GM18867 (cell line): ENCODE measurements at regions not wholly inside any gene's neighbourhood (a gene's known extent, or its start where the extent isn't known, plus 50 kb on each side); places are given as distances from the start of the nearest gene placed in this dataset.

Experiments used
- ATAC-seq: cut with Tn5 transposase; IDR thresholded peaks from one replicate; pipeline ENCODE4 v1.9.1; 2021; ENCODE audit warnings: mild to moderate bottlenecking, moderate library complexity; ENCODE audit not compliant: unreplicated experiment

- no peak for ATAC-seq
Observed at GRCh38 chr1:212525479-212526110, 83.0 kb upstream of the ATF3 start.

GRCh38 chr1:212526111-212526491, 82.5 kb upstream of the ATF3 start:
- ATAC-seq: no peak

GRCh38 chr1:212528501-212528900, 80.1 kb upstream of the ATF3 start:
- ATAC-seq: no peak

- ATAC-seq: no peak
Observed at GRCh38 chr1:212529211-212529741, 79.3 kb upstream of the ATF3 start.

GRCh38 chr1:212531267-212531666, 77.3 kb upstream of the ATF3 start:
- no peak for ATAC-seq

GRCh38 chr1:212531796-212532195, 76.8 kb upstream of the ATF3 start:
- no peak for ATAC-seq

- ATAC-seq: no peak
Observed at GRCh38 chr1:212532469-212533147, 76.0 kb upstream of the ATF3 start.

GRCh38 chr1:212533148-212533517, 75.4 kb upstream of the ATF3 start:
- no peak for ATAC-seq

- ATAC-seq: no peak
Observed at GRCh38 chr1:212536586-212536985, 72.0 kb upstream of the ATF3 start.

- no peak for ATAC-seq
Observed at GRCh38 chr1:212537610-212538009, 71.0 kb upstream of the ATF3 start.

- ATAC-seq: no peak
Observed at GRCh38 chr1:212539737-212540430, 68.7 kb upstream of the ATF3 start.

- ATAC-seq: no peak
Observed at GRCh38 chr1:212542761-212543187, 65.8 kb upstream of the ATF3 start.

GRCh38 chr1:212544110-212544509, 64.5 kb upstream of the ATF3 start:
- ATAC-seq: no peak

GRCh38 chr1:212545941-212546635, 62.5 kb upstream of the ATF3 start:
- ATAC-seq: no peak

GRCh38 chr1:212549503-212550017, 59.0 kb upstream of the ATF3 start:
- ATAC-seq: no peak

- ATAC-seq: no peak
Observed at GRCh38 chr1:212551929-212552328, 56.6 kb upstream of the ATF3 start.

GRCh38 chr1:212553676-212554075, 54.9 kb upstream of the ATF3 start:
- no peak for ATAC-seq

GRCh38 chr1:212554401-212554800, 54.2 kb upstream of the ATF3 start:
- no peak for ATAC-seq

- no peak for ATAC-seq
Observed at GRCh38 chr1:212555426-212555825, 53.1 kb upstream of the ATF3 start.

- no peak for ATAC-seq
Observed at GRCh38 chr1:212556822-212557549, 51.6 kb upstream of the ATF3 start.
